ENCODE measurements at regions not wholly inside any gene's neighbourhood (a gene's known extent, or its start where the extent isn't known, plus 50 kb on each side); places are given as distances from the start of the nearest gene placed in this dataset.
"Not testable (repeated sequence)": the region's sequence is repeated elsewhere in the genome, so short reads cannot be mapped to it uniquely, and the experiment has no call there.

- no peaks in the 10 kb centered on the region for H3K79me2 ChIP-seq (ENCODE audit: low read depth)
- Mint-ChIP-seq H3K4me1 (peaks cover 9% of the 10 kb centered on the region), H3K9me3 (no peaks in the 10 kb centered on the region), H3K27ac (no peak overlapping the region), H3K4me3 (no peak overlapping the region), H3K36me3 (no peaks in the 10 kb centered on the region), H3K27me3 (ENCODE audit: insufficient read depth, low read depth) (peaks cover 5% of the 10 kb centered on the region)
- H3K9me3 ChIP-seq (ENCODE audit: low read depth), result no peaks in the 10 kb centered on the region
- H4K20me1 ChIP-seq (ENCODE audit: low read depth), result no peaks in the 10 kb centered on the region
- no peak overlapping the region for H3K9ac ChIP-seq
- H3K4me2 ChIP-seq, result no peak overlapping the region
- no peak overlapping the region for H3K27ac ChIP-seq
- no peaks in the 10 kb centered on the region for H3F3A ChIP-seq (ENCODE audit: low read depth)
- no peaks in the 10 kb centered on the region for H3K36me3 ChIP-seq
- H3K4me3 ChIP-seq, result no peak overlapping the region
- no peak overlapping the region for H2AFZ ChIP-seq (replicated peaks)
- DNase-seq (ENCODE audit: low spot score), result no peak
- peaks cover 100% of the 10 kb centered on the region for H3K27me3 ChIP-seq
- H3K4me1 ChIP-seq, result no peaks in the 10 kb centered on the region
- TF ChIP-seq CTCF (IDR thresholded peaks at IDR 0.05) (no peak), EZH2phosphoT487 (IDR thresholded peaks at IDR 0.05) (no peak), EZH2 (IDR thresholded peaks at IDR 0.05) (no peak)
Measured at GRCh38 chr22:22822106-22822505, 65.5 kb upstream of the IGLL5 start.

GRCh38 chr22:22822553-22822952 lies 65.1 kb upstream of the IGLL5 start:
- not testable (repeated sequence) for H3K4me1 ChIP-seq; H3K4me1 Mint-ChIP-seq; H3K4me3 ChIP-seq; H3K36me3 ChIP-seq; H3K79me2 ChIP-seq (ENCODE audit: low read depth); H3K36me3 Mint-ChIP-seq; H4K20me1 ChIP-seq (ENCODE audit: low read depth); H2AFZ ChIP-seq (replicated peaks); H3K27ac Mint-ChIP-seq; H3K4me2 ChIP-seq; H3K27ac ChIP-seq; H3K9me3 ChIP-seq (ENCODE audit: low read depth); H3K27me3 Mint-ChIP-seq (ENCODE audit: insufficient read depth, low read depth); H3F3A ChIP-seq (ENCODE audit: low read depth); H3K4me3 Mint-ChIP-seq; H3K9ac ChIP-seq; H3K9me3 Mint-ChIP-seq
- DNase-seq (ENCODE audit: low spot score), result peak; percentile 22
- peaks cover 100% of the 10 kb centered on the region for H3K27me3 ChIP-seq

- Mint-ChIP-seq H3K9me3 (no peaks in the 10 kb centered on the region), H3K27ac (peak overlapping the region; percentile 92), H3K4me1 (peaks cover 7% of the 10 kb centered on the region), H3K36me3 (no peaks in the 10 kb centered on the region), H3K27me3 (ENCODE audit: insufficient read depth, low read depth) (peaks cover 5% of the 10 kb centered on the region), H3K4me3 (no peak overlapping the region)
- no peaks in the 10 kb centered on the region for H3F3A ChIP-seq (ENCODE audit: low read depth)
- DNase-seq (ENCODE audit: low spot score), result no peak
- peaks cover 99% of the 10 kb centered on the region for H3K27me3 ChIP-seq
- H3K27ac ChIP-seq, result no peak overlapping the region
- no peaks in the 10 kb centered on the region for H4K20me1 ChIP-seq (ENCODE audit: low read depth)
- H2AFZ ChIP-seq (replicated peaks), result no peak overlapping the region
- no peaks in the 10 kb centered on the region for H3K4me1 ChIP-seq
- no peak for TF ChIP-seq CTCF (IDR thresholded peaks at IDR 0.05)
- no peak for TF ChIP-seq EZH2phosphoT487 (IDR thresholded peaks at IDR 0.05)
- no peak for TF ChIP-seq EZH2 (IDR thresholded peaks at IDR 0.05)
- no peak overlapping the region for H3K4me3 ChIP-seq
- H3K36me3 ChIP-seq, result no peaks in the 10 kb centered on the region
- no peak overlapping the region for H3K9ac ChIP-seq
- H3K4me2 ChIP-seq, result no peak overlapping the region
- H3K79me2 ChIP-seq (ENCODE audit: low read depth), result no peaks in the 10 kb centered on the region
- no peaks in the 10 kb centered on the region for H3K9me3 ChIP-seq (ENCODE audit: low read depth)
Measured at GRCh38 chr22:22823131-22823810, 64.3 kb upstream of the IGLL5 start.

- no peak overlapping the region for H3K27ac ChIP-seq
- no peak overlapping the region for H3K4me3 Mint-ChIP-seq
Measured at GRCh38 chr22:22824340-22825212, 63.0 kb upstream of the IGLL5 start.

More at GRCh38 chr22:22824340-22825212, 63.0 kb upstream of the IGLL5 start:
- Mint-ChIP-seq H3K27me3 (ENCODE audit: insufficient read depth, low read depth) (peaks cover 3% of the 10 kb centered on the region), H3K9me3 (no peaks in the 10 kb centered on the region), H3K4me1 (peaks cover 7% of the 10 kb centered on the region), H3K27ac (no peak overlapping the region), H3K36me3 (no peaks in the 10 kb centered on the region)
- H3F3A ChIP-seq (ENCODE audit: low read depth), result no peaks in the 10 kb centered on the region
- peaks cover 97% of the 10 kb centered on the region for H3K27me3 ChIP-seq
- TF ChIP-seq CTCF (IDR thresholded peaks at IDR 0.05), result no peak
- TF ChIP-seq EZH2phosphoT487 (IDR thresholded peaks at IDR 0.05), result no peak
- TF ChIP-seq EZH2 (IDR thresholded peaks at IDR 0.05), result no peak
- no peaks in the 10 kb centered on the region for H3K9me3 ChIP-seq (ENCODE audit: low read depth)
- DNase-seq (ENCODE audit: low spot score), result no peak
- H4K20me1 ChIP-seq (ENCODE audit: low read depth), result no peaks in the 10 kb centered on the region
- no peak overlapping the region for H2AFZ ChIP-seq (replicated peaks)
- no peaks in the 10 kb centered on the region for H3K4me1 ChIP-seq
- no peaks in the 10 kb centered on the region for H3K36me3 ChIP-seq
- H3K9ac ChIP-seq, result no peak overlapping the region
- H3K4me3 ChIP-seq, result no peak overlapping the region
- no peak overlapping the region for H3K4me2 ChIP-seq
- no peaks in the 10 kb centered on the region for H3K79me2 ChIP-seq (ENCODE audit: low read depth)

All from neural progenitor cell (in vitro differentiated cells).